ENCODE measurements at regions not wholly inside any gene's neighbourhood (a gene's known extent, or its start where the extent isn't known, plus 50 kb on each side); places are given as distances from the start of the nearest gene placed in this dataset.
A peak's percentile ranks its signal among the peaks of the same experiment; 100 is the strongest.

GRCh38 chr2:143964891-143965290 lies 555.0 kb downstream of the ZEB2 start:
- Histone ChIP-seq H3K27ac (ENCODE audit: low read length) (no peak overlapping the region), H3K9me3 (ENCODE audit: control insufficient read depth in 1 of 2, low read length in 2 of 2) (no peaks in the 10 kb centered on the region)

GRCh38 chr2:143960177-143960576 lies 559.7 kb downstream of the ZEB2 start:
- H3K27me3 ChIP-seq (ENCODE audit: low read depth, low read length), result no peaks in the 10 kb centered on the region
- peaks cover 0 to 8% of the 10 kb centered on the region in 2 donors for H3K4me1 ChIP-seq (ENCODE audit: control insufficient read depth in 1 of 2, insufficient read depth in 2 of 2, low read length in 2 of 2)
- H3K9me3 ChIP-seq (ENCODE audit: control insufficient read depth in 1 of 2, low read length in 2 of 2), result no peaks in the 10 kb centered on the region
- H3K4me3 ChIP-seq (ENCODE audit: low read depth in 1 of 2, low read length in 2 of 2), result no peak overlapping the region
- no peak overlapping the region for H3K27ac ChIP-seq (ENCODE audit: low read length)
- H3K36me3 ChIP-seq (ENCODE audit: control insufficient read depth in 1 of 2, insufficient read depth in 2 of 2, low read length in 2 of 2), result no peaks in the 10 kb centered on the region

More at GRCh38 chr2:143964891-143965290, 555.0 kb downstream of the ZEB2 start:
- Histone ChIP-seq H3K36me3 (ENCODE audit: control insufficient read depth in 1 of 2, insufficient read depth in 2 of 2, low read length in 2 of 2) (no peaks in the 10 kb centered on the region), H3K27me3 (ENCODE audit: low read depth, low read length) (no peaks in the 10 kb centered on the region), H3K4me1 (ENCODE audit: control insufficient read depth in 1 of 2, insufficient read depth in 2 of 2, low read length in 2 of 2) (no peaks in the 10 kb centered on the region), H3K4me3 (ENCODE audit: low read depth in 1 of 2, low read length in 2 of 2) (no peak overlapping the region)

GRCh38 chr2:143957321-143957720 lies 562.6 kb downstream of the ZEB2 start:
- no peak overlapping the region for H3K27ac ChIP-seq (ENCODE audit: low read length)

GRCh38 chr2:143955401-143956065 lies 564.4 kb downstream of the ZEB2 start:
- Histone ChIP-seq H3K36me3 (ENCODE audit: control insufficient read depth in 1 of 2, insufficient read depth in 2 of 2, low read length in 2 of 2) (no peaks in the 10 kb centered on the region), H3K27me3 (ENCODE audit: low read depth, low read length) (no peaks in the 10 kb centered on the region), H3K4me1 (ENCODE audit: control insufficient read depth in 1 of 2, insufficient read depth in 2 of 2, low read length in 2 of 2) (peaks cover 0 to 8% of the 10 kb centered on the region in 2 donors), H3K9me3 (ENCODE audit: control insufficient read depth in 1 of 2, low read length in 2 of 2) (no peaks in the 10 kb centered on the region), H3K4me3 (ENCODE audit: low read depth in 1 of 2, low read length in 2 of 2) (no peak overlapping the region), H3K27ac (ENCODE audit: low read length) (no peak overlapping the region)

More at GRCh38 chr2:143957321-143957720, 562.6 kb downstream of the ZEB2 start:
- Histone ChIP-seq H3K9me3 (ENCODE audit: control insufficient read depth in 1 of 2, low read length in 2 of 2) (no peaks in the 10 kb centered on the region), H3K27me3 (ENCODE audit: low read depth, low read length) (no peaks in the 10 kb centered on the region), H3K4me1 (ENCODE audit: control insufficient read depth in 1 of 2, insufficient read depth in 2 of 2, low read length in 2 of 2) (peaks cover 0 to 8% of the 10 kb centered on the region in 2 donors), H3K4me3 (ENCODE audit: low read depth in 1 of 2, low read length in 2 of 2) (no peak overlapping the region), H3K36me3 (ENCODE audit: control insufficient read depth in 1 of 2, insufficient read depth in 2 of 2, low read length in 2 of 2) (no peaks in the 10 kb centered on the region)

GRCh38 chr2:143954844-143955243 lies 565.1 kb downstream of the ZEB2 start:
- Histone ChIP-seq H3K27ac (ENCODE audit: low read length) (peak overlapping the region; percentile 5), H3K36me3 (ENCODE audit: control insufficient read depth in 1 of 2, insufficient read depth in 2 of 2, low read length in 2 of 2) (no peaks in the 10 kb centered on the region), H3K4me1 (ENCODE audit: control insufficient read depth in 1 of 2, insufficient read depth in 2 of 2, low read length in 2 of 2) (peaks cover 0 to 9% of the 10 kb centered on the region in 2 donors), H3K4me3 (ENCODE audit: low read depth in 1 of 2, low read length in 2 of 2) (no peak overlapping the region), H3K27me3 (ENCODE audit: low read depth, low read length) (no peaks in the 10 kb centered on the region), H3K9me3 (ENCODE audit: control insufficient read depth in 1 of 2, low read length in 2 of 2) (no peaks in the 10 kb centered on the region)

GRCh38 chr2:143954186-143954585 lies 565.7 kb downstream of the ZEB2 start:
- Histone ChIP-seq H3K36me3 (ENCODE audit: control insufficient read depth in 1 of 2, insufficient read depth in 2 of 2, low read length in 2 of 2) (no peaks in the 10 kb centered on the region), H3K9me3 (ENCODE audit: control insufficient read depth in 1 of 2, low read length in 2 of 2) (no peaks in the 10 kb centered on the region), H3K27ac (ENCODE audit: low read length) (no peak overlapping the region), H3K4me3 (ENCODE audit: low read depth in 1 of 2, low read length in 2 of 2) (no peak overlapping the region), H3K27me3 (ENCODE audit: low read depth, low read length) (no peaks in the 10 kb centered on the region), H3K4me1 (ENCODE audit: control insufficient read depth in 1 of 2, insufficient read depth in 2 of 2, low read length in 2 of 2) (peaks cover 0 to 12% of the 10 kb centered on the region in 2 donors)

- peak overlapping the region in 1 of 2 donors; percentile 6 for H3K4me3 ChIP-seq (ENCODE audit: low read depth in 1 of 2, low read length in 2 of 2)
- H3K27ac ChIP-seq (ENCODE audit: low read length), result peak overlapping the region; percentile 32
- no peaks in the 10 kb centered on the region for H3K27me3 ChIP-seq (ENCODE audit: low read depth, low read length)
- H3K9me3 ChIP-seq (ENCODE audit: control insufficient read depth in 1 of 2, low read length in 2 of 2), result no peaks in the 10 kb centered on the region
- H3K4me1 ChIP-seq (ENCODE audit: control insufficient read depth in 1 of 2, insufficient read depth in 2 of 2, low read length in 2 of 2), result peaks cover 0 to 12% of the 10 kb centered on the region in 2 donors
- no peaks in the 10 kb centered on the region for H3K36me3 ChIP-seq (ENCODE audit: control insufficient read depth in 1 of 2, insufficient read depth in 2 of 2, low read length in 2 of 2)
Measured at GRCh38 chr2:143953451-143954030, 566.4 kb downstream of the ZEB2 start.

- H3K27me3 ChIP-seq (ENCODE audit: low read depth, low read length), result no peaks in the 10 kb centered on the region
- H3K4me1 ChIP-seq (ENCODE audit: control insufficient read depth in 1 of 2, insufficient read depth in 2 of 2, low read length in 2 of 2), result peaks cover 0 to 12% of the 10 kb centered on the region in 2 donors
- no peaks in the 10 kb centered on the region for H3K9me3 ChIP-seq (ENCODE audit: control insufficient read depth in 1 of 2, low read length in 2 of 2)
- H3K4me3 ChIP-seq (ENCODE audit: low read depth in 1 of 2, low read length in 2 of 2), result no peak overlapping the region
- peak overlapping the region; percentile 32 for H3K27ac ChIP-seq (ENCODE audit: low read length)
- H3K36me3 ChIP-seq (ENCODE audit: control insufficient read depth in 1 of 2, insufficient read depth in 2 of 2, low read length in 2 of 2), result no peaks in the 10 kb centered on the region
Measured at GRCh38 chr2:143952536-143952935, 567.4 kb downstream of the ZEB2 start.

- Histone ChIP-seq H3K9me3 (ENCODE audit: control insufficient read depth in 1 of 2, low read length in 2 of 2) (no peaks in the 10 kb centered on the region), H3K4me3 (ENCODE audit: low read depth in 1 of 2, low read length in 2 of 2) (peak overlapping the region in 1 of 2 donors; percentile 24), H3K27ac (ENCODE audit: low read length) (peak overlapping the region; percentile 24), H3K4me1 (ENCODE audit: control insufficient read depth in 1 of 2, insufficient read depth in 2 of 2, low read length in 2 of 2) (peaks cover 0 to 8% of the 10 kb centered on the region in 2 donors), H3K27me3 (ENCODE audit: low read depth, low read length) (no peaks in the 10 kb centered on the region), H3K36me3 (ENCODE audit: control insufficient read depth in 1 of 2, insufficient read depth in 2 of 2, low read length in 2 of 2) (no peaks in the 10 kb centered on the region)
Measured at GRCh38 chr2:143950704-143951103, 569.2 kb downstream of the ZEB2 start.

GRCh38 chr2:143949121-143949848 lies 570.6 kb downstream of the ZEB2 start:
- Histone ChIP-seq H3K9me3 (ENCODE audit: control insufficient read depth in 1 of 2, low read length in 2 of 2) (no peaks in the 10 kb centered on the region), H3K27ac (ENCODE audit: low read length) (peak overlapping the region; percentile 32), H3K4me3 (ENCODE audit: low read depth in 1 of 2, low read length in 2 of 2) (no peak overlapping the region), H3K36me3 (ENCODE audit: control insufficient read depth in 1 of 2, insufficient read depth in 2 of 2, low read length in 2 of 2) (no peaks in the 10 kb centered on the region), H3K4me1 (ENCODE audit: control insufficient read depth in 1 of 2, insufficient read depth in 2 of 2, low read length in 2 of 2) (peaks cover 0 to 4% of the 10 kb centered on the region in 2 donors), H3K27me3 (ENCODE audit: low read depth, low read length) (no peaks in the 10 kb centered on the region)

- H3K4me1 ChIP-seq (ENCODE audit: control insufficient read depth in 1 of 2, insufficient read depth in 2 of 2, low read length in 2 of 2), result peaks cover 0 to 4% of the 10 kb centered on the region in 2 donors
- H3K27ac ChIP-seq (ENCODE audit: low read length), result peak overlapping the region; percentile 32
- H3K9me3 ChIP-seq (ENCODE audit: control insufficient read depth in 1 of 2, low read length in 2 of 2), result no peaks in the 10 kb centered on the region
- H3K4me3 ChIP-seq (ENCODE audit: low read depth in 1 of 2, low read length in 2 of 2), result no peak overlapping the region
- H3K27me3 ChIP-seq (ENCODE audit: low read depth, low read length), result no peaks in the 10 kb centered on the region
- no peaks in the 10 kb centered on the region for H3K36me3 ChIP-seq (ENCODE audit: control insufficient read depth in 1 of 2, insufficient read depth in 2 of 2, low read length in 2 of 2)
Measured at GRCh38 chr2:143948710-143949109, 571.2 kb downstream of the ZEB2 start.
